NT2/D1 (cell line): ENCODE measurements at regions not wholly inside any gene's neighbourhood (a gene's known extent, or its start where the extent isn't known, plus 50 kb on each side); places are given as distances from the start of the nearest gene placed in this dataset.

ENCODE experiments used
- SUZ12 ChIP-seq: IDR thresholded peaks from 2 replicates; pipeline ENCODE4 v1.6.1; 2011; ENCODE audit not compliant: insufficient read length, insufficient read depth; ENCODE audit errors: extremely low read depth
- YY1 ChIP-seq: IDR thresholded peaks from 2 replicates; pipeline ENCODE4 v1.6.1; 2011; ENCODE audit not compliant: insufficient read length, insufficient read depth
- ZNF274 ChIP-seq: IDR thresholded peaks from 2 replicates; pipeline ENCODE4 v1.6.1; 2011; ENCODE audit warnings: mild to moderate bottlenecking, low read depth, low read length

GRCh38 chr18:22814329-22814703 lies 118.8 kb upstream of the RBBP8 start:
- TF ChIP-seq YY1 (no peak), ZNF274 (no peak), SUZ12 (no peak)
